ENCODE measurements at regions not wholly inside any gene's neighbourhood (a gene's known extent, or its start where the extent isn't known, plus 50 kb on each side); places are given as distances from the start of the nearest gene placed in this dataset.
A peak's percentile ranks its signal among the peaks of the same experiment; 100 is the strongest.

DNA sequence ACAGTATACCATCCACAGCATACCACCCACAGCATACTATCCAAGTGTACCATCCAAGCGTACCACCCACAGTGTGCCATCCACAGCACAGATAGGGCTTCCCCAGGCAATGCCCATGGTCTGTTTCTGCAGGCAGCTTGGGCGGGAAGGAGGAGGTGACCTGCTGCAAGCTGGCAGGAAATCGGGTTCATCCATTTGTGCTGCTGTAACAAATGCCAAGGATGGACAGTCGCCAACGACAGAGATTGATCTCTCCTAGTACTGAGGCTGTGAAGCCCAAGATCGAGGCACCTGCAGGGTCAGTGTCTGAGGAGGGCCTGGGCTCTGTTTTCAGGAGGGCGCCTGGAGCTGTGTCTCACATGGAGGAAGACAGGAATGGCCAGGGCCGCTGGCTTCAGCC is 93.6 kb upstream of the SNTG2 start:
- no peaks in the 10 kb centered on the region for H3K27me3 ChIP-seq
- no peak overlapping the region for H3K4me3 ChIP-seq
- no peak for DNase-seq
- H3K36me3 ChIP-seq (ENCODE audit: low read depth, missing control alignments) = no peaks in the 10 kb centered on the region
- H3K4me1 ChIP-seq = no peaks in the 10 kb centered on the region
- 93 to 100% methylated on average over 2 to 8 of the region's 8 CpGs for WGBS, 2 donors
- H3K9me3 ChIP-seq = no peaks in the 10 kb centered on the region
- no peak overlapping the region for H3K27ac ChIP-seq
- intact Hi-C loops (cut with DNase I; ENCODE audit: low total_unique reads) = no loop called here
- TF ChIP-seq POLR2A (IDR thresholded peaks at IDR 0.05) = no peak
- TF ChIP-seq, protein P1, sequence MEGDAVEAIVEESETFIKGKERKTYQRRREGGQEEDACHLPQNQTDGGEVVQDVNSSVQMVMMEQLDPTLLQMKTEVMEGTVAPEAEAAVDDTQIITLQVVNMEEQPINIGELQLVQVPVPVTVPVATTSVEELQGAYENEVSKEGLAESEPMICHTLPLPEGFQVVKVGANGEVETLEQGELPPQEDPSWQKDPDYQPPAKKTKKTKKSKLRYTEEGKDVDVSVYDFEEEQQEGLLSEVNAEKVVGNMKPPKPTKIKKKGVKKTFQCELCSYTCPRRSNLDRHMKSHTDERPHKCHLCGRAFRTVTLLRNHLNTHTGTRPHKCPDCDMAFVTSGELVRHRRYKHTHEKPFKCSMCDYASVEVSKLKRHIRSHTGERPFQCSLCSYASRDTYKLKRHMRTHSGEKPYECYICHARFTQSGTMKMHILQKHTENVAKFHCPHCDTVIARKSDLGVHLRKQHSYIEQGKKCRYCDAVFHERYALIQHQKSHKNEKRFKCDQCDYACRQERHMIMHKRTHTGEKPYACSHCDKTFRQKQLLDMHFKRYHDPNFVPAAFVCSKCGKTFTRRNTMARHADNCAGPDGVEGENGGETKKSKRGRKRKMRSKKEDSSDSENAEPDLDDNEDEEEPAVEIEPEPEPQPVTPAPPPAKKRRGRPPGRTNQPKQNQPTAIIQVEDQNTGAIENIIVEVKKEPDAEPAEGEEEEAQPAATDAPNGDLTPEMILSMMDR (IDR thresholded peaks at IDR 0.05) = no peak

DNA sequence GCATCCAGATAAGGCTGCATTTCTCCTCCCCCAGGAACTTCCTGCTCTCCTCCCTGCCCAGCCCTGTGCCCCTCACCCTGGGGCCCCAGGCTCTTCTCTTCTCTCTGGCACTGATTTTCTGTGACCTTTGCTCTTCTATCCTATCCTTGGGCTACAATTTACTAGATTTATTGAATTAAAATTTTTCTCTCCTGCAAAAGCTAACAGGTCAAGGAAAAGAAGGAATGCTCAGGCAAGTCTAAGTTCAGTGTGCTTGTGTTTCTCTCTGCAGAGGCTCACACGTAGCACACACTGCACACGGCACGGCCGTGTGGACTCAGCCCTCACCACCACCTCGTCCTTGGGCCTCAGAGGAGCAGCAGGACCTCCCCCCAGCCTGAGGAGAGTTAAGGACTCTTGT is 94.2 kb upstream of the SNTG2 start:
- intact Hi-C loops (cut with DNase I; ENCODE audit: low total_unique reads) = no loop called here
- no peak for TF ChIP-seq POLR2A (IDR thresholded peaks at IDR 0.05)
- TF ChIP-seq, protein P1 (IDR thresholded peaks at IDR 0.05) = no peak
- no peak for DNase-seq
- no peaks in the 10 kb centered on the region for H3K27me3 ChIP-seq
- no peak overlapping the region for H3K4me3 ChIP-seq
- H3K4me1 ChIP-seq = no peaks in the 10 kb centered on the region
- WGBS, 2 donors = 56 to 62% methylated on average over 5 of the region's 5 CpGs
- H3K36me3 ChIP-seq (ENCODE audit: low read depth, missing control alignments) = no peaks in the 10 kb centered on the region
- H3K9me3 ChIP-seq = no peaks in the 10 kb centered on the region
- no peak overlapping the region for H3K27ac ChIP-seq

DNA sequence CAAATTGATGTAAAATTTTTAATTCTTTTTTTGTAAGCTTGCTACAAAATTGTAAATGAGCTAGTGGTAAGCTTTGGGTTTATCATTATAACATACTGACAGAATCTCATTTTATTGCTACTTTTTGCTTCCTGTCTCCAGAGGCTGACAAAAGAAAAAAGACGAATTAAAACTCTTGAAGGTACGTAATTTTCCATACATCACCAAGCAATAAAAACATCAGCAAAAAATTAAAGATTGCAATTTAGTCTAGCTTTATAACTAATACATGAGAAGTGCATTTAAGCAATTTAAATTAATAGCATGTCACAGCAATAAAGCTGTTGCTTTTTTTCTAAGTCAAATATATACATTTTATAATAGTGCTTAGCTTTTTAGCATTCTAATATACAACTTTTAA is 94.6 kb upstream of the SNTG2 start:
- no peak for DNase-seq
- Histone ChIP-seq H3K36me3 (ENCODE audit: low read depth, missing control alignments) (no peaks in the 10 kb centered on the region), H3K4me3 (no peak overlapping the region), H3K9me3 (no peaks in the 10 kb centered on the region), H3K27ac (no peak overlapping the region), H3K27me3 (no peaks in the 10 kb centered on the region), H3K4me1 (no peaks in the 10 kb centered on the region)
- intact Hi-C loops (cut with DNase I; ENCODE audit: low total_unique reads) = no loop called here
- WGBS, 2 donors = 57 to 68% methylated on average over 2 of the region's 2 CpGs
- TF ChIP-seq, protein P1 (IDR thresholded peaks at IDR 0.05) = no peak
- no peak for TF ChIP-seq POLR2A (IDR thresholded peaks at IDR 0.05)

GRCh38 chr2:855177-855576 is 95.5 kb upstream of the SNTG2 start:
- 88 to 93% methylated on average over 10 of the region's 10 CpGs for WGBS, 2 donors
- Histone ChIP-seq H3K4me3 (no peak overlapping the region), H3K27ac (no peak overlapping the region), H3K36me3 (ENCODE audit: low read depth, missing control alignments) (no peaks in the 10 kb centered on the region), H3K4me1 (no peaks in the 10 kb centered on the region), H3K27me3 (no peaks in the 10 kb centered on the region), H3K9me3 (no peaks in the 10 kb centered on the region)
- DNase-seq = no peak
- intact Hi-C loops (cut with DNase I; ENCODE audit: low total_unique reads) = no loop called here
- TF ChIP-seq POLR2A (IDR thresholded peaks at IDR 0.05) = no peak
- TF ChIP-seq, protein P1 (IDR thresholded peaks at IDR 0.05) = no peak

GRCh38 chr2:854460-854859 is 96.2 kb upstream of the SNTG2 start:
- Histone ChIP-seq H3K27me3 (no peaks in the 10 kb centered on the region), H3K4me3 (no peak overlapping the region), H3K9me3 (no peaks in the 10 kb centered on the region), H3K36me3 (ENCODE audit: low read depth, missing control alignments) (no peaks in the 10 kb centered on the region), H3K27ac (no peak overlapping the region), H3K4me1 (no peaks in the 10 kb centered on the region)
- TF ChIP-seq, protein P1 (IDR thresholded peaks at IDR 0.05) = peak; percentile 20 to 56 (median 22)
- TF ChIP-seq POLR2A (IDR thresholded peaks at IDR 0.05) = no peak
- intact Hi-C loops (cut with DNase I; ENCODE audit: low total_unique reads) = no loop called here
- WGBS, 2 donors = 57 to 64% methylated on average over 3 of the region's 3 CpGs
- peak; percentile 69 for DNase-seq
